ENCODE measurements at regions not wholly inside any gene's neighbourhood (a gene's known extent, or its start where the extent isn't known, plus 50 kb on each side); places are given as distances from the start of the nearest gene placed in this dataset.

GRCh38 chr5:152953788-152954483 is 536.5 kb upstream of the GRIA1 start:
- no peak for DNase-seq (ENCODE audit: low read depth in 1 of 2, low spot score in 2 of 2)
- CTCF ChIA-PET (ENCODE audit: partially characterized antibody) = no interaction called here

More at GRCh38 chr5:152953788-152954483, 536.5 kb upstream of the GRIA1 start:
- Histone ChIP-seq H4K20me1 (replicated peaks in 1 of 2; ENCODE audit: control insufficient read depth in 1 of 2, insufficient read depth in 2 of 2, low read length in 2 of 2) (no peaks in the 10 kb centered on the region), H3K9ac (replicated peaks in 1 of 4; ENCODE audit: extremely low read depth in 1 of 4, low read depth in 3 of 4, low read length in 3 of 4) (no peak overlapping the region), H3K4me1 (replicated peaks in 1 of 4; ENCODE audit: control insufficient read depth in 3 of 4, insufficient read depth in 4 of 4, low read length in 3 of 4) (no peaks in the 10 kb centered on the region), H2BK5ac (ENCODE audit: low read depth, low read length) (no peak overlapping the region), H3K23me2 (ENCODE audit: low read depth, low read length) (no peaks in the 10 kb centered on the region), H3K9me3 (ENCODE audit: insufficient read depth in 2 of 2, low read depth in 1 of 2, low read length in 1 of 2) (no peaks in the 10 kb centered on the region), H2AFZ (ENCODE audit: low read length) (no peak overlapping the region), H2BK20ac (ENCODE audit: low read length) (no peak overlapping the region), H2AK5ac (ENCODE audit: low read depth, low read length) (no peak overlapping the region), H3K36me3 (ENCODE audit: control insufficient read depth in 2 of 4, insufficient read depth in 4 of 4, low read length in 3 of 4) (no peaks in the 10 kb centered on the region), H2BK120ac (replicated peaks; ENCODE audit: low read depth, low read length) (no peak overlapping the region), H3K79me2 (ENCODE audit: control insufficient read depth in 1 of 2, insufficient read depth in 2 of 2, low read length in 2 of 2) (no peaks in the 10 kb centered on the region), H2BK15ac (ENCODE audit: low read length) (no peak overlapping the region), H3K14ac (ENCODE audit: insufficient read length) (no peak overlapping the region), H4K91ac (replicated peaks; ENCODE audit: insufficient read length, low read length) (no peak overlapping the region), H4K5ac (ENCODE audit: insufficient read length, low read depth, low read length) (no peak overlapping the region), H3K56ac (replicated peaks; ENCODE audit: insufficient read length, low read depth, low read length) (no peak overlapping the region), H3K23ac (ENCODE audit: insufficient read length) (no peak overlapping the region), H3K4ac (replicated peaks; ENCODE audit: insufficient read length, low read depth, low read length) (no peak overlapping the region), H3K27ac (ENCODE audit: low read depth, low read length) (no peak overlapping the region), H3K18ac (ENCODE audit: extremely low read depth, low read length) (no peak overlapping the region), H2BK12ac (ENCODE audit: low read depth, low read length) (no peak overlapping the region), H3K79me1 (ENCODE audit: low read depth, low read length) (no peaks in the 10 kb centered on the region), H3K27me3 (replicated peaks in 1 of 4; ENCODE audit: control insufficient read depth in 3 of 4, extremely low read depth in 1 of 4, insufficient read depth in 3 of 4, low read length in 3 of 4) (no peaks in the 10 kb centered on the region), H3K4me2 (ENCODE audit: insufficient read depth in 1 of 2, low read depth in 2 of 2, low read length in 2 of 2) (no peak overlapping the region), H3K4me3 (ENCODE audit: extremely low read depth in 1 of 4, insufficient read depth in 2 of 4, low read depth in 3 of 4, low read length in 4 of 4) (no peak overlapping the region), H4K8ac (ENCODE audit: extremely low read depth, insufficient read depth, low read length) (no peak overlapping the region)
- TF ChIP-seq BRCA1 (IDR thresholded peaks at IDR 0.05; ENCODE audit: low read depth, low read length) (no peak), BACH1 (IDR thresholded peaks at IDR 0.05; ENCODE audit: low read length) (no peak), FOSL1 (IDR thresholded peaks at IDR 0.05; ENCODE audit: insufficient read depth, low read depth, low read length) (no peak), RAD21 (IDR thresholded peaks at IDR 0.05 in 1 of 2, conservative IDR thresholded peaks at IDR 0.05 in 1 of 2; ENCODE audit: low read depth in 2 of 2, low read length in 2 of 2) (no peak), JUN (IDR thresholded peaks at IDR 0.05; ENCODE audit: low read depth, low read length) (no peak)
- POLR2A ChIA-PET (ENCODE audit: partially characterized antibody) = no interaction called here
- FAIRE-seq = no peak
- WGBS, 2 experiments (ENCODE audit: extremely low coverage in 1 of 2, insufficient coverage in 1 of 2, insufficient read length in 1 of 2, insufficient replicate concordance in 2 of 2, low coverage in 1 of 2, low lambda C conversion rate in 2 of 2, missing lambda C conversion rate in 1 of 2) = 89% methylated on average over 8 of the region's 8 CpGs; no CpG with 5 or more reads in 1 of the 2 experiments
